HG02759 (cell line): ENCODE measurements at regions not wholly inside any gene's neighbourhood (a gene's known extent, or its start where the extent isn't known, plus 50 kb on each side); places are given as distances from the start of the nearest gene placed in this dataset.

ENCODE experiments used
- ATAC-seq: cut with Tn5 transposase; IDR thresholded peaks from one replicate; pipeline ENCODE4 v1.9.1; 2021; ENCODE audit warnings: mild to moderate bottlenecking, moderate library complexity; ENCODE audit not compliant: unreplicated experiment

GRCh38 chr5:175765858-175766257, 105.5 kb upstream of the CPLX2 start:
- ATAC-seq = no peak

GRCh38 chr5:175766963-175767362, 104.4 kb upstream of the CPLX2 start:
- ATAC-seq = no peak

- no peak for ATAC-seq
Measured at GRCh38 chr5:175772747-175773533, 98.4 kb upstream of the CPLX2 start.

- no peak for ATAC-seq
Measured at GRCh38 chr5:175773534-175774070, 97.8 kb upstream of the CPLX2 start.

- ATAC-seq = no peak
Measured at GRCh38 chr5:175775416-175775815, 96.0 kb upstream of the CPLX2 start.

GRCh38 chr5:175778951-175779503, 92.4 kb upstream of the CPLX2 start:
- no peak for ATAC-seq

- no peak for ATAC-seq
Measured at GRCh38 chr5:175783739-175784138, 87.6 kb upstream of the CPLX2 start.

- ATAC-seq = no peak
Measured at GRCh38 chr5:175784230-175784629, 87.1 kb upstream of the CPLX2 start.

GRCh38 chr5:175785681-175786080, 85.7 kb upstream of the CPLX2 start:
- ATAC-seq = no peak

GRCh38 chr5:175788155-175788787, 83.1 kb upstream of the CPLX2 start:
- ATAC-seq = no peak

- ATAC-seq = no peak
Measured at GRCh38 chr5:175789670-175790069, 81.7 kb upstream of the CPLX2 start.

- no peak for ATAC-seq
Measured at GRCh38 chr5:175790796-175791195, 80.6 kb upstream of the CPLX2 start.

- ATAC-seq = no peak
Measured at GRCh38 chr5:175795959-175796358, 75.4 kb upstream of the CPLX2 start.

GRCh38 chr5:175796536-175797499, 74.6 kb upstream of the CPLX2 start:
- peak; percentile 73 for ATAC-seq

GRCh38 chr5:175797521-175798038, 73.8 kb upstream of the CPLX2 start:
- no peak for ATAC-seq

- no peak for ATAC-seq
Measured at GRCh38 chr5:175798626-175799025, 72.8 kb upstream of the CPLX2 start.

- no peak for ATAC-seq
Measured at GRCh38 chr5:175800656-175801081, 70.7 kb upstream of the CPLX2 start.

GRCh38 chr5:175802361-175802760, 69.0 kb upstream of the CPLX2 start:
- no peak for ATAC-seq

GRCh38 chr5:175803254-175803653, 68.1 kb upstream of the CPLX2 start:
- ATAC-seq = no peak

- ATAC-seq = no peak
Measured at GRCh38 chr5:175803736-175804454, 67.5 kb upstream of the CPLX2 start.
